Lung (tissue), 11 donors: ENCODE measurements at regions not wholly inside any gene's neighbourhood (a gene's known extent, or its start where the extent isn't known, plus 50 kb on each side); places are given as distances from the start of the nearest gene placed in this dataset.

Source experiments
- ATAC-seq: fragments of 200-7000 bp; cut with Tn5 transposase; one replicate; pipeline ENCODE4 v1.9.1; 2020; ENCODE audit warnings: moderate number of reproducible peaks; ENCODE audit not compliant: insufficient read depth, low FRiP score
- DNase-seq, 3 donors: peaks; one replicate each; pipeline ENCODE4 v3.0.0-alpha.2; 2013 to 2017
- H3K27ac ChIP-seq, 2 donors: one replicate each; pipeline ENCODE4 v1.5.1; 2013; ENCODE audit warnings: mild to moderate bottlenecking in 2 of 2, moderate library complexity in 2 of 2, control low read depth in 1 of 2, inconsistent platforms in 1 of 2, low read depth in 1 of 2, low read length in 1 of 2
- H3K27me3 ChIP-seq, 3 donors: one replicate each; pipeline ENCODE4 v1.5.1; 2013; ENCODE audit warnings: low read length in 2 of 3; ENCODE audit not compliant: control insufficient read depth in 3 of 3, insufficient read depth in 3 of 3
- H3K36me3 ChIP-seq, 4 donors: one replicate each; pipeline ENCODE4 v1.5.1; 2013; ENCODE audit warnings: low read length in 4 of 4, mild to moderate bottlenecking in 1 of 4, moderate library complexity in 1 of 4; ENCODE audit not compliant: control insufficient read depth in 4 of 4, insufficient read depth in 4 of 4
- H3K4me1 ChIP-seq, 5 donors: one replicate each; pipeline ENCODE4 v1.5.1; 2013; ENCODE audit warnings: low read length in 5 of 5, mild to moderate bottlenecking in 2 of 5, moderate library complexity in 1 of 5; ENCODE audit not compliant: control insufficient read depth in 5 of 5, insufficient read depth in 5 of 5
- H3K4me3 ChIP-seq: one replicate; pipeline ENCODE4 v1.5.1; 2013; ENCODE audit warnings: mild to moderate bottlenecking, control low read depth, moderate library complexity
- H3K9ac ChIP-seq, 2 donors: one replicate each; pipeline ENCODE4 v1.5.1; 2013; ENCODE audit warnings: low read length in 2 of 2, control low read depth in 1 of 2; ENCODE audit not compliant: insufficient read depth in 1 of 2
- H3K9me3 ChIP-seq, 4 donors: one replicate each; pipeline ENCODE4 v1.5.1; 2013; ENCODE audit warnings: low read length in 3 of 4, mild to moderate bottlenecking in 1 of 4, moderate library complexity in 1 of 4; ENCODE audit not compliant: control insufficient read depth in 4 of 4, insufficient read depth in 3 of 4
- CTCF ChIP-seq: IDR thresholded peaks from 2 replicates; pipeline ENCODE4 v1.5.1; 2012; ENCODE audit warnings: mild to moderate bottlenecking; ENCODE audit errors: control extremely low read depth, extremely low read depth
- WGBS, 2 donors: extraction: QIAGEN DNeasy Blood & Tissue Kit; methylation state at CpG; one replicate each; pipeline ENCODE4 v1.1.7; 2013; 5-methylcytosine and 5-hydroxymethylcytosine counted together
- donor health status: control.
- donor health status: control.
- donor health status: Bipolar disorder and iron deficiency.
- donor health status: healthy.
- donor health status: DM: yes; HTN: yes; CAD: no.

- Histone ChIP-seq H3K4me3 (no peak overlapping the region), H3K9ac (no peak overlapping the region), H3K27me3 (peaks cover 0 to 11% (median 0%) of the 10 kb centered on the region in 3 donors), H3K4me1 (no peaks in the 10 kb centered on the region), H3K36me3 (no peaks in the 10 kb centered on the region), H3K27ac (no peak overlapping the region), H3K9me3 (peaks cover 0 to 24% (median 0%) of the 10 kb centered on the region in 4 donors)
- ATAC-seq (no peak), DNase-seq (no peak)
- WGBS, 2 donors, result 66 to 71% methylated on average over 4 of the region's 4 CpGs
- no peak for TF ChIP-seq CTCF
These were observed 255.1 kb upstream of the B3GAT1 start for GRCh38 chr11:134667175-134667500.

- Histone ChIP-seq H3K4me3 (no peak overlapping the region), H3K9me3 (peaks cover 0 to 24% (median 0%) of the 10 kb centered on the region in 4 donors), H3K27ac (no peak overlapping the region), H3K36me3 (no peaks in the 10 kb centered on the region), H3K27me3 (peaks cover 0 to 5% (median 0%) of the 10 kb centered on the region in 3 donors), H3K4me1 (no peaks in the 10 kb centered on the region), H3K9ac (no peak overlapping the region)
- DNase-seq (no peak), ATAC-seq (no peak)
- TF ChIP-seq CTCF, result no peak
- WGBS, 2 donors, result 84 to 91% methylated on average over 13 of the region's 13 CpGs
These were observed 254.5 kb upstream of the B3GAT1 start for GRCh38 chr11:134666273-134667174.

GRCh38 chr11:134665571-134666270 is 253.7 kb upstream of the B3GAT1 start:
- 83 to 90% methylated on average over 19 of the region's 19 CpGs for WGBS, 2 donors
- ATAC-seq, result no peak
- H3K9me3 ChIP-seq, result peaks cover 0 to 23% (median 0%) of the 10 kb centered on the region in 4 donors
- no peak overlapping the region for H3K27ac ChIP-seq
- no peak for DNase-seq
- H3K36me3 ChIP-seq, result no peaks in the 10 kb centered on the region
- H3K27me3 ChIP-seq, result peaks cover 0 to 4% (median 0%) of the 10 kb centered on the region in 3 donors
- no peak overlapping the region for H3K4me3 ChIP-seq
- no peaks in the 10 kb centered on the region for H3K4me1 ChIP-seq
- H3K9ac ChIP-seq, result no peak overlapping the region
- TF ChIP-seq CTCF, result no peak
